ENCODE measurements at regions not wholly inside any gene's neighbourhood (a gene's known extent, or its start where the extent isn't known, plus 50 kb on each side); places are given as distances from the start of the nearest gene placed in this dataset.

- no peaks in the 10 kb centered on the region for H3K9me3 ChIP-seq
- no peak overlapping the region for H3K4me3 ChIP-seq (ENCODE audit: low read depth, low read length)
- no peak for TF ChIP-seq CTCF (IDR thresholded peaks at IDR 0.05; ENCODE audit: low read depth, low read length)
- H3K36me3 ChIP-seq: no peaks in the 10 kb centered on the region
- H3K4me1 ChIP-seq: no peaks in the 10 kb centered on the region
- no peak for DNase-seq
- H3K27me3 ChIP-seq: no peaks in the 10 kb centered on the region
Measured at GRCh38 chr3:170785454-170785853, 84.5 kb downstream of the RPL22L1 start.

- no peak overlapping the region for H3K4me3 ChIP-seq (ENCODE audit: low read depth, low read length)
- H3K9me3 ChIP-seq: no peaks in the 10 kb centered on the region
- no peaks in the 10 kb centered on the region for H3K36me3 ChIP-seq
- TF ChIP-seq CTCF (IDR thresholded peaks at IDR 0.05; ENCODE audit: low read depth, low read length): no peak
- no peaks in the 10 kb centered on the region for H3K4me1 ChIP-seq
- no peak for DNase-seq
- H3K27me3 ChIP-seq: no peaks in the 10 kb centered on the region
Measured at GRCh38 chr3:170784406-170784805, 85.6 kb downstream of the RPL22L1 start.

DNA sequence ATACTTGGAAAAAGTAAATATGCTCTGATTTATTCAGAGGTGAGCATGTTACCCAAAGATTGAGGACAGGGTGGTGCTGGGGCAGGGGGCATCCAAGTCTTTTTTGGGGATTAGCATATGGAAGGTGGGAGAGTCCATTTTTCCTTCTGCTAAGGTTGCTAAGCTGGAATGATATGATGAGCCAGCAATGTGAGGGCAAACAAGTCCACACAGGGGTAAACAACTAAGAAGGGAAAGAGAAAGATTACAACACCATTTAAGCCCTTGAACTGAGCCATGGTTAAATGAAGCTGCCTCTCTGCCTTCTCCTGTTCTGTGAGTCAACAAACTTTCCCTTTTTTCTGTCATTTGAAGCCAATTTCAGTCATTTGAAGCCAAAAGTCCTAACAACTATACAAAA lies 89.0 kb downstream of the RPL22L1 start:
- H3K27me3 ChIP-seq: no peaks in the 10 kb centered on the region
- H3K9me3 ChIP-seq: no peaks in the 10 kb centered on the region
- H3K4me3 ChIP-seq (ENCODE audit: low read depth, low read length): no peak overlapping the region
- DNase-seq: no peak
- no peaks in the 10 kb centered on the region for H3K36me3 ChIP-seq
- peaks cover 2% of the 10 kb centered on the region; the same call in 1 of the 2 replicates for H3K4me1 ChIP-seq
- no peak for TF ChIP-seq CTCF (IDR thresholded peaks at IDR 0.05; ENCODE audit: low read depth, low read length)

DNA sequence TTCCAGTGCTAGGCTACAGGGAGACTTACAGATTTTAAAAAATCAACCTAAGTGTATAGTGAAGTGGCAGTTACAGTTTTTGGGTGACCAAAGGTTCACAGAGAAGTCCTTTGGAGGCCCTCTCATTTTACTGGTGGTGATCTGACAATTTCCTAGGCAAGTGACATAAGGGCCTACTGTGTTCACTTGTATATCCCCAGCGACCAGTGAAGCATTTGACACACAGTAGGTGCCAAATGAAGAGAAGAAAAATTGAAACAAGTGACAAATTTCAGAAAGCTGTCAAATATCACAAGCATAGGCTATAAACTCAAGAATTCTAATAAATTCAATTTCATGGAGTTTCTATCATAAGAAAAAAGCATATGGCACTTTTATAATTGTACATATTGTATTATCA lies 89.5 kb downstream of the RPL22L1 start:
- no peak for DNase-seq
- Histone ChIP-seq H3K4me1 (peaks cover 3% of the 10 kb centered on the region; the same call in 1 of the 2 replicates), H3K4me3 (ENCODE audit: low read depth, low read length) (no peak overlapping the region), H3K36me3 (no peaks in the 10 kb centered on the region), H3K9me3 (no peaks in the 10 kb centered on the region), H3K27me3 (no peaks in the 10 kb centered on the region)
- TF ChIP-seq CTCF (IDR thresholded peaks at IDR 0.05; ENCODE audit: low read depth, low read length): no peak

DNA sequence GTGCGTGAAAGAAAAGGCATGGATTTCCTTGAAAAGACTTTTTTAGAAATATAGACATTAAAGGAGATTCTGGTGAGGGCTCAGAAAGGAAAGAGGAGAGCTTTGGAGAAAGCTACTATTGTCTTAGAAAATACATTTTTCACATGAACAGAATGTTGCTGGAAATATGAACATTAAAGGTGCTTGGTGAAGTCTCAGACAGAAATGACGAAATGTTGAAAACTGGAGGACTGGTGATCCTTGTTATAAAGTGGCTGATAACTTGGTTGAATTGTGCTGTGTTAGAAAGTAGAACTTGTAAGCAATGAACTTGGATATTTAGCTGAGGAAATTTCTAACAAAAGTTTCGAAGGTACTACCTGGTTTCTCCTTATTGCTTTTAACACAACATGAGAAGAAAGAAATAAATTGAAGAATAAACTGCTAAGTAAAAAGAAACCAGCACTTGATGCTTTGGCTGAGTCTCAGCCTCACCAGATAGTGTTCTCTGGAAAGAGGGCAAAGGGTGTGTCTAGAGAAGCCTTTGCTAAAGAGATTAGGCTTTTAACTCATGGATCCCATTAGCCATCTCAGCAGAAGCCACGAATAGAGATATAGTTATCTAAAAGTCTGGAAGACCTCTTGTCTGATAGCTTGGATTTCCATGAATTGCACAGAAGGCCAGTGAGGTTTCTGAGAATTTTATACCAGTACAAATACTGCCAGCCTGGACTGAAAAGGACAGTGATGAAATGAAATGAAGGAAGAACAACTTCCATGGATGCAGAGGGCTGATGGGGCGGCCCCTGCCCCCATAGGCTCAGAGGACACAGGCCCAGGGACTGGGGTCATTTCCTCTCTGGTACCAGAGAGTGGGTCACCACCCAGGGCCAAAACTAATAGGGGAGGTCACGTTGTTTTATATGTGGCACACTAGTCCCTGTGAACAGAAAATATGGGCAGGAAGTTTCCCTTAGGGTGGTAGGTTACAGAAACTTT lies 91.5 kb downstream of the RPL22L1 start:
- Histone ChIP-seq H3K9me3 (no peaks in the 10 kb centered on the region), H3K27me3 (no peaks in the 10 kb centered on the region)
- no peak for DNase-seq

More for the DNA sequence above, 91.5 kb downstream of the RPL22L1 start:
- Histone ChIP-seq H3K4me1 (peaks cover 3% of the 10 kb centered on the region; the same call in 1 of the 2 replicates), H3K36me3 (no peaks in the 10 kb centered on the region), H3K4me3 (ENCODE audit: low read depth, low read length) (no peak overlapping the region)
- TF ChIP-seq CTCF (IDR thresholded peaks at IDR 0.05; ENCODE audit: low read depth, low read length): no peak
